ENCODE measurements at regions not wholly inside any gene's neighbourhood (a gene's known extent, or its start where the extent isn't known, plus 50 kb on each side); places are given as distances from the start of the nearest gene placed in this dataset.

- DNase-seq (ENCODE audit: low read depth in 3 of 3, low spot score in 1 of 3), result no peak
These were observed 200.6 kb downstream of the BCOR start for GRCh38 chrX:39896951-39897740.

DNA sequence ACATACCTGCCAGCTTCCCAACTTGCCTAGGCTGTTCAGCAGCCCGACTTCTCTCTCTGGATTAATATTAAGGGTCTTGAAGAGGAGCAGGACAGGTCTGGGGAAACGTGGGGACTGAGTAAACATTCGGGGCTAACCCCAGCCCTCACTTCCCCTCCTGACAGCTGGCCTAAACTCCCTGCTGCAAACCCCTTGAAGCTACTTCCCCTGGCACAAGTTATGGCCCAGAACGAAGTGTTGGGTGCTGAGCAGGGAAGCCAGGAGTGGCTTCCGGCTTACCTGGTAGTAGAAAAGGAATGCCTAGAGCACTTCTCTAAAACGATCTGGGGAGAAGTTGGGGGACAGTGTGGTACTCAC is 200.0 kb downstream of the BCOR start:
- no peak for DNase-seq (ENCODE audit: low read depth in 3 of 3, low spot score in 1 of 3)

- no peak for DNase-seq (ENCODE audit: low read depth in 3 of 3, low spot score in 1 of 3)
These were observed 199.6 kb downstream of the BCOR start for GRCh38 chrX:39898147-39898546.

DNA sequence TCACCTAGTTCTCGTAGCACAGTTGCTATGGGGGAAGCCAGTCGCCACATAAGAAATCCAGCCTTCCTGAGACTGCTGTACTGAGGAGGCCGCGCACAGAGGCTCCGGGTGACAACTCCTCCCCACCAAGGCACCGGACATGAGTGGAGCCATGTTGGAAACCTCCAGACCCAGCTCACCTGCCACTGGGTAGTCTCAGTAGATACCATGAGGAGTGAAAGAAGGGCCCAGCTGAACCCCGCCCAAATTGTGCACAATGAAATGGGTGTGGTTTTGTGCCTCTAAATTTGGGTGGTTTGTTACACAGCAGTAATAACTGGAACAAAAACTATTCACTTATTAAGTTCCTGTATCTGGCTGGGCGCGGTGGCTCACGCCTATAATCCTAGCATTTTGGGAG is 198.7 kb downstream of the BCOR start:
- DNase-seq (ENCODE audit: low read depth in 3 of 3, low spot score in 1 of 3), result no peak

GRCh38 chrX:39899856-39900776 is 197.6 kb downstream of the BCOR start:
- no peak for DNase-seq (ENCODE audit: low read depth in 3 of 3, low spot score in 1 of 3)

DNA sequence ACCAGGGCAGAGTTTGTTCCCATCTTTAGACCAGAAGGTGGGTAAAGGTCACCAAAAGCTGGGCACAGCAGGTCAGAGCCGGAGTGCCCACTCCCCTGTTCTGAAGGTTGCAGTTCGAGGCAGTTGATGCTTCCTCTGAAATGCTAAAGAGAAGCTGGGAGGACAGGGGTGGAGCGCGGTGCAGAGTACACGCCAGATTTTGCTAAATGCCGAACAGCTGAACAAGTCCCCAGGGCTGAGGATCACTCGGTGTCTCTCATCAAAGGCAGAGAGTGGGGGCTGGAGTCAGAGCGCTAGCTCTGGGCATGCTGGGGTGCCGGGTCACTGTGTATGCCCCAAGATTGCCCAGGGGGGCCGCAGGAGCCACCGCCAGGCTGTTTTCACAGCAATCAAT is 197.0 kb downstream of the BCOR start:
- DNase-seq (ENCODE audit: low read depth in 3 of 3, low spot score in 1 of 3), result no peak

DNA sequence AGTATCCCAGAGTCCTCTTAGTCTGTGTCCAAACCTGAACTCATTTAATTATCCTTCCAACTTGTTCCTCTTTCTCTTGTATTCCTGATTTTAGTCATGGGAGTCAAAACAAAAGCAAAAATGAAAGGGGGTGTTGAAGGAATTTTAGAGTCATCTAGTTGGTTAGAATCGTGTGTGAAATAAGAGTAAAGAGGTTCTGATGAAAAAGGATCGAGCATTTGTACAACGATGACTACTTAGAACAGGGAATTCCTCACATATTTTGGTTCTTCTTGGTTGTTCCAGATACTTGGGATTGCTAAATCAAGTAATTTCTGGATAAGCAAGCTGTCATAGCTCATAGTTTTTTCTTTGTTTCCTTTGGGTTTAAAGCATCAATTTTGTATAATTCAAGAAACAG is 194.4 kb downstream of the BCOR start:
- DNase-seq (ENCODE audit: low read depth in 3 of 3, low spot score in 1 of 3), result no peak

DNA sequence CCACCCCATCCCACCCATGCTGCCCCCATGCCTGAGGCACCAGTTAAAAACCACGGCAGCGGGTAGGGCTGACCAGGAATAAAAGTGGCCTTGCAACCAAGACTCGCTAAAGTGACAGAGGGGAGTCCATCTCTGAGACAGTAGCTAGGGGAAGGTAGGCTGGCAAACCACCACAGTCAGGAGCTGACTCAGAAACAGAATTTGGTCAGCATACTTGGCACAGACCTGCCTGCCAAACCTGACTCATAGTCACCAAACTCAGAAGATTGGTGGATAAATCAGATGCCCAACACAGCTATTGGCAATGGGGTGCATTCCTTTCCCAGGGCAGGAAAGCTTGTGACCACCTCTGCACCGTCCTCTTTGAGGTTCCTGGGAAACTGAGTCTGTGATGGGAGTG is 193.8 kb downstream of the BCOR start:
- no peak for DNase-seq (ENCODE audit: low read depth in 3 of 3, low spot score in 1 of 3)

- DNase-seq (ENCODE audit: low read depth in 3 of 3, low spot score in 1 of 3), result no peak
These were observed 192.8 kb downstream of the BCOR start for GRCh38 chrX:39904816-39905537.

DNA sequence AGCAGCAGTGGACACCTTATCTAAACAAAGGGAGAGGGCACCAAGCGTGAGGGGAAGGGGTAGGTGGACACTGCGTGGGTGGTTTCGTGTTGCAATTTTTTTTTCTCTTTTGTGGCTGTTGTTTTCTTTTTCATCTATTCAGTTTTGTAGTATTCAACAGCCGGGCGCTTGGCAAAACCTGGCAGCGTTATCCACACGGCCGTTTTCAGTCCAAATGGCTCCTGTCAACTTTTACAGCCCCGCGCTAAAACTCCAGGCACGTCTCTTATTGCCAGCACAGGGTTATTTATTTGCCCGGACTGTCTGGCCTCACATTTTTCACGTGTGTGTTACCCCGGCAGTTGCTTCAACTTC is 192.2 kb downstream of the BCOR start:
- no peak for DNase-seq (ENCODE audit: low read depth in 3 of 3, low spot score in 1 of 3)

- no peak for DNase-seq (ENCODE audit: low read depth in 3 of 3, low spot score in 1 of 3)
These were observed 191.8 kb downstream of the BCOR start for GRCh38 chrX:39905946-39906345.

- DNase-seq (ENCODE audit: low read depth in 3 of 3, low spot score in 1 of 3), result no peak
These were observed 189.6 kb downstream of the BCOR start for GRCh38 chrX:39907964-39908661.

GRCh38 chrX:39909996-39910395 is 187.8 kb downstream of the BCOR start:
- no peak for DNase-seq (ENCODE audit: low read depth in 3 of 3, low spot score in 1 of 3)

DNA sequence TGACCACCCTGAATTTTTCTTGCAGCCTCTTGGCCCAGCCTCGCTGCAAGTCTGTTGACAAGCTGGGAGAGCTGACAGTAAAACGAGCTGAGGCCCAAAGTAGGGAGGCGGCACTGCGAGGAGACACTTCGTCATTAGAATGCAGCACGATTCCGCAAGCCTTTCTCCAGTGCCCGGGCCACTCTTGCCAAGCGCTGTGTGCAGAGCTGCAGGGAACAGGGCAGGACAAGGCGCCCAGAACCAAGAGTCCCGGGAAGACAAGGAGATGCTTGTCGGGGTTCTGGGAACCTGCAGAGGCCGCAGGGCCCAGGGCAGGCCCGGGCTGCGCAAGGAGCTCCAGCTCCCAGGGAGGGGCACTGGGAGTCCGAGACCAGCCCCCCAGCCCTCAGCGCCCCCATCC is 187.1 kb downstream of the BCOR start:
- no peak for DNase-seq (ENCODE audit: low read depth in 3 of 3, low spot score in 1 of 3)

DNA sequence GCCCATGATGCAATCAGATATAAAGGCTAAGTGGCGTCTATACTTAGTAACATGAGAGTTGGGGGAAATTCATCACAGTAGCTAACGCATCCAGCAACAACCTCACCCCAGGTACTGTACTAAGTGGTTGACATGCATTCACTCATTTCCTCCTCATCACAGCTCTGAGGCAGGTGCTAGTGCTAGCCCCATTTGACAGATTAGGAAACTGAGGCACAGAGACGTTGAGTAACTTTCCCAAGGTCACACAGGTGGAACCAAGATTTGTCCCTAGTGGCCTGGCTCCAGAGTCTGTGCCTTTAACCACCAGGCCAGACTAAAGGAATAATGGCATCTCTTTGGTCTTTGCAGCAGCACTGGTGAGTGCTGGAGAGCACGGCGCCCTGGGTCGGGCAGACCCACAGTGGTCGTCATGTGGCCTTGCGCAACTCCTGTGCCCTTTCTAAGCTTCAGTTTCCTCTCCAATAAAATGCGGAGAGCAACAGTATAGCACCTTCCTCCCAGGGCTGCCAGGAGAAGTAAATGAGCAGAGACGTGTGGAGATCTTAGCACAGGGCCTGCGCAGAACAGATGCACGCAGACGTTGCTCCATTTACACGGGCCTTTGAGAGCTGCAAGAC is 186.4 kb downstream of the BCOR start:
- DNase-seq (ENCODE audit: low read depth in 3 of 3, low spot score in 1 of 3), result no peak

GRCh38 chrX:39912126-39912525 is 185.6 kb downstream of the BCOR start:
- DNase-seq (ENCODE audit: low read depth in 3 of 3, low spot score in 1 of 3), result no peak

DNA sequence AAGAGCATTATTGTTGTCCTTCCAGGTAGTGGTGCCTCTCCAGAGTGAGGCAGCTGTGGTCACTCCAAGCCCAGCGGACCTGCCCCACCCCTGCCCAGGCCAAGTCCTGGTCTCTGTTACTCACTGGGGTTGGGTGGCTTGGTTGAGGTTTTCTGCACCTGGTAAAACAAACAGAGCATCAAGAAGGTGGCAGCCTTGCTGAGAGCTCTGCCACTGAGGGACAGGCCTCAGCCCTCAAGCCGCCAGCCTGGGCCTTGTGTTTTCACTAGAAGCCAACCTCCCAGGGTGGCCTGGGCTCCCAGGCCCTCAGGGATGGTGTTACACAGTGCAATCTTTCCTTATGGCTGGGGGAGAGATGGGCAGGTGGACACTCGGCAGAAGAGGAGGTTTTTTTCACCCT is 182.7 kb downstream of the BCOR start:
- DNase-seq (ENCODE audit: low read depth in 3 of 3, low spot score in 1 of 3), result no peak

DNA sequence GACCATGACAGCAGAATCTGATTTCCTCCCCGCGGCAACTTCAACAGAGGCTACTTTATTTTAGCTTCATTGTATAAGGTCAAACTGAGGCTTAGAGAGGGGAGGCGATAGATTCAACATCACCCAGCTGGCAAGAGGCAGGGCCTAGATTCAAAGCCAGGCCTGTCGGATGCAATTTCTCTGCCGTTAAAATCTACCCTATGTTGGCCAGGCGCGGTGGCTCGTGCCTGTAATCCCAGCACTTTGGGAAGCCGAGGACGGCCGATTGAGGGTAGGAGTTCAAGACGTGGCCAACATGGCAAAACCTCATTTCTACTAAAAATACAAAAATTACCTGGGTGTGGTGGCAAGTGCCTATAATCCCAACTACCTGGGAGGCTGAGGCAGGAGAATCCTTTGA is 182.2 kb downstream of the BCOR start:
- no peak for DNase-seq (ENCODE audit: low read depth in 3 of 3, low spot score in 1 of 3)

DNA sequence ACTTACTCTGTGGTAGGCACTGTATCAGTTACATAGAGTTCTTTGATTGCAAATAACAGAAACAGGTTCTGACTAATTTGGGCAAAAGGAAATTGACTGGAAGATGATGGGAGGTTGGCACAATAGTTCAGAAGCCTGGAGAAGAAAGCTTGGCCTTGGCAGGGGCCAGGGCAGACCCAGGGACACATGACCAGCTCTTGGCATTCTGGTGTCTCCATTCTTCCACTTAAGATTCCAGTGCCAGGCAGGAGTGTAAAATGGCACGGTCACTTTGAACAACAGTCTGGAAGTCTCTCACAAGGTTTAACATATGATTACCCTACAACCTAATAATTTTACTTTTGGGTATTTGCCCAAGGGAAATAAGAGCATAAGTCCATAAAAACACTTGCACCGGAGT is 175.9 kb downstream of the BCOR start:
- DNase-seq (ENCODE audit: low read depth in 3 of 3, low spot score in 1 of 3), result no peak

- DNase-seq (ENCODE audit: low read depth in 3 of 3, low spot score in 1 of 3), result no peak
These were observed 175.3 kb downstream of the BCOR start for GRCh38 chrX:39922488-39922887.

GRCh38 chrX:39922926-39923325 is 174.8 kb downstream of the BCOR start:
- no peak for DNase-seq (ENCODE audit: low read depth in 3 of 3, low spot score in 1 of 3)
